ENCODE measurements at regions not wholly inside any gene's neighbourhood (a gene's known extent, or its start where the extent isn't known, plus 50 kb on each side); places are given as distances from the start of the nearest gene placed in this dataset.

GRCh38 chr4:148842843-148843242 is 400.6 kb upstream of the NR3C2 start:
- TF ChIP-seq CTCF (IDR thresholded peaks at IDR 0.05) (no peak), POLR2A (IDR thresholded peaks at IDR 0.05) (no peak)

All from esophagus squamous epithelium (tissue), 4 donors.